HepG2 (cell line): ENCODE measurements at regions not wholly inside any gene's neighbourhood (a gene's known extent, or its start where the extent isn't known, plus 50 kb on each side); places are given as distances from the start of the nearest gene placed in this dataset.
A peak's percentile ranks its signal among the peaks of the same experiment; 100 is the strongest.

Experiments
- ELF3 ChIP-seq: IDR thresholded peaks from 2 replicates; pipeline ENCODE4 v1.6.1; 2016; ENCODE audit warnings: missing genetic modification reagents, missing compliant biosample characterization
- REXO4 ChIP-seq: sonication (generic); formaldehyde crosslinking; IDR thresholded peaks from 2 replicates; pipeline ENCODE4 v1.8.0; 2022; ENCODE audit warnings: missing genetic modification reagents, mild to moderate bottlenecking, borderline replicate concordance
- TBX3 ChIP-seq: fragments of 450-650 bp; IDR thresholded peaks from 2 replicates; pipeline ENCODE4 v1.6.1; 2017; ENCODE audit warnings: antibody characterized with exemption, mild to moderate bottlenecking, inconsistent platforms, borderline replicate concordance
- ZBTB7A ChIP-seq: sonication (generic); formaldehyde crosslinking; IDR thresholded peaks from 2 replicates; pipeline ENCODE4 v1.8.0; 2022; ENCODE audit warnings: mild to moderate bottlenecking, missing genetic modification reagents
- TF ChIP-seq, protein P1 (sequence below): sonication (generic); formaldehyde crosslinking; IDR thresholded peaks from 2 replicates; pipeline ENCODE4 v1.4.0; 2020; ENCODE audit warnings: mild to moderate bottlenecking, missing genetic modification reagents
- TF ChIP-seq, protein P2 (sequence below): sonication (generic); formaldehyde crosslinking; IDR thresholded peaks from 2 replicates; pipeline ENCODE4 v1.5.0; 2020; ENCODE audit warnings: mild to moderate bottlenecking, missing genetic modification reagents
- TF ChIP-seq, protein P3 (sequence below), 2 experiments: sonication (generic) in 1 of 2; formaldehyde crosslinking in 1 of 2; IDR thresholded peaks; 2 replicates each; pipeline versions ENCODE4 v1.4.0 to v1.6.1; 2016 to 2020; ENCODE audit warnings: borderline replicate concordance in 1 of 2, low read depth in 1 of 2, mild to moderate bottlenecking in 1 of 2, missing genetic modification reagents in 1 of 2

DNA sequence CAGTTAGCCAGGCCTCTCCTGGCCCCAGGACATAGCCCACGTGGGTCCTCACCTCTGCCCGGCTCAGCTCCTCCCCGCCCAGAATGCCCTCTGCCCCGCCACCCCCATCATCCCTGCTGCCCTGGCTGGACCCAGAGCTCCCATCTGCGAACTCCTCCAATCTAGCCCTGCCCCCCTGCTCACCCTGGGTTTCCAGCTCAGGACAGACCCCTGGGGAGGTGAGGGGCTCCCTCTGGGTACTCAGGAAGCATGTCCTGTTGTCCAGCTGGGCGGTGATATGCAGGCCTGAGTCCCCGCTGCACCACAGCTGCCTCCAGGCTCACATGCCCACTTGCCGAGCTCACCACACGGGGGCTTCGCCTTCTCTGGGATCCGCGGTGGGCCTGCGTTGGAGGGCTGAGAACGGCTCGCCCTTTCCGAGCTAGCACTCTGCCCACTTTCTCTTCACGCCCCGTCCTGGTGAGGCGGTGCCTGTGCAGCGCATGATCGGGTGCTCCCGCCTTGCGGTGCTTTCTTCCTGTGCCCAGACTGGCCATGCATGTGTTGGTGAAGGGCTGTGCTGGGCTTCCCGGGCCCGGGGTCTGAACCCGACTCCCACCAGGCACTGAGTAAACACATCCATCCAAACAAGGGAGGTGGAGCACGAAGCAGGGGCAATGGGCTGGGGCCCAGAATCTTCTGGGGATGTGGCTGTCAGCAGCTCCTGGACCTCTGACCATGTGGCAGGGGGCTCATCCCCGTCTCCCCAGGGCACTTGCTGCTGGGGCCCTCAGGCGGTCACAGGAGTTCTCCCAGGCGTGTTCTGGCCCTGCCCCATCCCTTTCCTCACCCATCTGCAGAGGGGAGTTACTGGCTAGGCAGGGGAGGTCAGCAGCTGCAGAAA is 74.3 kb downstream of the RGS12 start (continued):
- TF ChIP-seq, protein P1, sequence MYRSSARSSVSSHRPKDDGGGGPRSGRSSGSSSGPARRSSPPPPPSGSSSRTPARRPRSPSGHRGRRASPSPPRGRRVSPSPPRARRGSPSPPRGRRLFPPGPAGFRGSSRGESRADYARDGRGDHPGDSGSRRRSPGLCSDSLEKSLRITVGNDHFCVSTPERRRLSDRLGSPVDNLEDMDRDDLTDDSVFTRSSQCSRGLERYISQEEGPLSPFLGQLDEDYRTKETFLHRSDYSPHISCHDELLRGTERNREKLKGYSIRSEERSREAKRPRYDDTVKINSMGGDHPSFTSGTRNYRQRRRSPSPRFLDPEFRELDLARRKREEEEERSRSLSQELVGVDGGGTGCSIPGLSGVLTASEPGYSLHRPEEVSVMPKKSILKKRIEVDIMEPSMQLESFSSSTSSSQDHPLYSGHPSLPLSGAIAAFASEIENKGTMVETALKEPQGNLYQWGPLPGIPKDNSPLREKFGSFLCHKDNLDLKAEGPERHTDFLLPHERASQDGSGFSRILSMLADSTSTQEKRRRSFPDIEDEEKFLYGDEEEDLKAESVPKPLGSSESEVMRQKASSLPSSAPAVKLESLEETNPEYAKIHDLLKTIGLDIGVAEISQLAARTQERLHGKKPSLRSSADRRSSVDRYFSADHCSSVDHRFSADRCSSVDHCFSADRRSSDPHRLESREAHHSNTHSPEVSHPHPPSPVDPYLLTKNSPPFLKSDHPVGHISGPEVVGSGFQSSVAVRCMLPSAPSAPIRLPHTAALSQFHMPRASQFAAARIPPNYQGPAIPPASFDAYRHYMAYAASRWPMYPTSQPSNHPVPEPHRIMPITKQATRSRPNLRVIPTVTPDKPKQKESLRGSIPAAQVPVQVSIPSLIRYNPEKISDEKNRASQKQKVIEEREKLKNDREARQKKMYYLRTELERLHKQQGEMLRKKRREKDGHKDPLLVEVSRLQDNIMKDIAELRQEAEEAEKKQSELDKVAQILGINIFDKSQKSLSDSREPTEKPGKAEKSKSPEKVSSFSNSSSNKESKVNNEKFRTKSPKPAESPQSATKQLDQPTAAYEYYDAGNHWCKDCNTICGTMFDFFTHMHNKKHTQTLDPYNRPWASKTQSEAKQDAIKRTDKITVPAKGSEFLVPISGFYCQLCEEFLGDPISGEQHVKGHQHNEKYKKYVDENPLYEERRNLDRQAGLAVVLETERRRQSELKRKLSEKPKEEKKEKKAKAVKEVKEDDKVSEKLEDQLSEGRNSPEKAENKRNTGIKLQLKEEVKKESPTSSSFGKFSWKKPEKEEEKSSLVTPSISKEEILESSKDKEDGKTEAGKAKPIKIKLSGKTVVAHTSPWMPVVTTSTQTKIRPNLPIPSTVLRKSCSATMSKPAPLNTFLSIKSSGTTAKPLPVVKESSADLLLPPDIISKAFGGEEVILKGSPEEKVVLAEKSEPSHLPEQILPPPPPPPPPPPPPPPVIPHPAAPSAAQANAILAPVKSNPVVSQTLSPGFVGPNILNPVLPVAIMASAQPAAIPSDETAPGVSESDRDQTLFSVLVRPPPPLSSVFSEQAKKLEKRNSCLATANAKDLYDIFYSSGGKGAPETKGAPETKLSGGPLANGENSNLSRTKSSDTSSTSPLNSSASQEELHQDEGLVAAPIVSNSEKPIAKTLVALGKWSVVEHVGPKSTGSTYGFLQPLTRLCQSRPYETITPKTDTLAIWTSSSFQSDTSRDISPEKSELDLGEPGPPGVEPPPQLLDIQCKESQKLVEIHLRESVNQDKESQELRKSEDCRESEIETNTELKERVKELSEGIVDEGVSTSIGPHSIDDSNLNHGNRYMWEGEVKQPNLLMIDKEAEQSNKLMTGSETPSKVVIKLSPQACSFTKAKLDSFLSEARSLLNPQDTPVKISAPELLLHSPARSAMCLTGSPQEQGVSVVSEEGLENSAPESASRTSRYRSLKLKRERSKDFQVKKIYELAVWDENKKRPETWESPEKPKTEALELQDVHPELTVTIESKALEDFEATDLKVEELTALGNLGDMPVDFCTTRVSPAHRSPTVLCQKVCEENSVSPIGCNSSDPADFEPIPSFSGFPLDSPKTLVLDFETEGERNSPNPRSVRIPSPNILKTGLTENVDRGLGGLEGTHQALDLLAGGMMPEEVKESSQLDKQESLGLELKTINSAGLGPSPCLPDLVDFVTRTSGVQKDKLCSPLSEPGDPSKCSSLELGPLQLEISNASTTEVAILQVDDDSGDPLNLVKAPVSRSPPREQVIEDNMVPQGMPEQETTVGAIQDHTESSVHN: no peak
- TF ChIP-seq, protein P2, sequence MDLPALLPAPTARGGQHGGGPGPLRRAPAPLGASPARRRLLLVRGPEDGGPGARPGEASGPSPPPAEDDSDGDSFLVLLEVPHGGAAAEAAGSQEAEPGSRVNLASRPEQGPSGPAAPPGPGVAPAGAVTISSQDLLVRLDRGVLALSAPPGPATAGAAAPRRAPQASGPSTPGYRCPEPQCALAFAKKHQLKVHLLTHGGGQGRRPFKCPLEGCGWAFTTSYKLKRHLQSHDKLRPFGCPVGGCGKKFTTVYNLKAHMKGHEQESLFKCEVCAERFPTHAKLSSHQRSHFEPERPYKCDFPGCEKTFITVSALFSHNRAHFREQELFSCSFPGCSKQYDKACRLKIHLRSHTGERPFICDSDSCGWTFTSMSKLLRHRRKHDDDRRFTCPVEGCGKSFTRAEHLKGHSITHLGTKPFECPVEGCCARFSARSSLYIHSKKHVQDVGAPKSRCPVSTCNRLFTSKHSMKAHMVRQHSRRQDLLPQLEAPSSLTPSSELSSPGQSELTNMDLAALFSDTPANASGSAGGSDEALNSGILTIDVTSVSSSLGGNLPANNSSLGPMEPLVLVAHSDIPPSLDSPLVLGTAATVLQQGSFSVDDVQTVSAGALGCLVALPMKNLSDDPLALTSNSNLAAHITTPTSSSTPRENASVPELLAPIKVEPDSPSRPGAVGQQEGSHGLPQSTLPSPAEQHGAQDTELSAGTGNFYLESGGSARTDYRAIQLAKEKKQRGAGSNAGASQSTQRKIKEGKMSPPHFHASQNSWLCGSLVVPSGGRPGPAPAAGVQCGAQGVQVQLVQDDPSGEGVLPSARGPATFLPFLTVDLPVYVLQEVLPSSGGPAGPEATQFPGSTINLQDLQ: no peak
- TF ChIP-seq TBX3 (no peak), ZBTB7A (CRISPR knock-in tag) (0 out of 2 replicates have a peak, but pooled peaks have one; percentile 20), ELF3 (CRISPR knock-in tag) (no peak), REXO4 (no peak)
- TF ChIP-seq, protein P3, sequence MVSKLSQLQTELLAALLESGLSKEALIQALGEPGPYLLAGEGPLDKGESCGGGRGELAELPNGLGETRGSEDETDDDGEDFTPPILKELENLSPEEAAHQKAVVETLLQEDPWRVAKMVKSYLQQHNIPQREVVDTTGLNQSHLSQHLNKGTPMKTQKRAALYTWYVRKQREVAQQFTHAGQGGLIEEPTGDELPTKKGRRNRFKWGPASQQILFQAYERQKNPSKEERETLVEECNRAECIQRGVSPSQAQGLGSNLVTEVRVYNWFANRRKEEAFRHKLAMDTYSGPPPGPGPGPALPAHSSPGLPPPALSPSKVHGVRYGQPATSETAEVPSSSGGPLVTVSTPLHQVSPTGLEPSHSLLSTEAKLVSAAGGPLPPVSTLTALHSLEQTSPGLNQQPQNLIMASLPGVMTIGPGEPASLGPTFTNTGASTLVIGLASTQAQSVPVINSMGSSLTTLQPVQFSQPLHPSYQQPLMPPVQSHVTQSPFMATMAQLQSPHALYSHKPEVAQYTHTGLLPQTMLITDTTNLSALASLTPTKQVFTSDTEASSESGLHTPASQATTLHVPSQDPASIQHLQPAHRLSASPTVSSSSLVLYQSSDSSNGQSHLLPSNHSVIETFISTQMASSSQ (IDR thresholded peaks at IDR 0.05; ENCODE audit: low read depth): no peak
- TF ChIP-seq, protein P3 (CRISPR knock-in tag; IDR thresholded peaks at IDR 0.05; ENCODE audit: borderline replicate concordance): 0 out of 2 replicates have a peak, but pooled peaks have one; percentile 21
